ENCODE measurements at regions not wholly inside any gene's neighbourhood (a gene's known extent, or its start where the extent isn't known, plus 50 kb on each side); places are given as distances from the start of the nearest gene placed in this dataset.

DNA sequence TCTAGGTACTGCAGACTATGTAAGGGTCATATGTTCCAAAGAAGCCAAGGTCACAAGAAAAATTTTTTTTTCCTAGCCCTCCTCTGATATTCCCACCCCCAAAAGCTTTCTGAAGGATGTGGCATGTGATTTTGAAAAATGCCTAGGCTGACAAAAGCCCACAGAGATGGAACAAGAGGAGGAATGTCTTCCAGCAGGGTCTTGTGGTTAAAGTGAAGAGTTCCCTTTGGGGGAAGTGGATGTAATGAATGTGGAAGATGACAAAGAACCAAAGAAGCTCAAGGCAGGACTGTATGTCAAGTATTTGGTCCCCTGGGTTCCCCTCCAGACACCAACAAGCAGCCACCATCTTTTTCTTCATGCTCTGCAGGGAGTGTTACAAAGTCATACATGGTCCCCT is 268.8 kb downstream of the BCOR start:
- no peak for TF ChIP-seq BCL11A (tag by site-specific recombination; IDR thresholded peaks at IDR 0.05; ENCODE audit: low read depth)
- no peak for TF ChIP-seq ZNF138 (tag by site-specific recombination; IDR thresholded peaks at IDR 0.05; ENCODE audit: borderline replicate concordance)
- no peak for TF ChIP-seq ZNF530 (tag by site-specific recombination; IDR thresholded peaks at IDR 0.05; ENCODE audit: low read depth)

Data from HEK293 (cell line).